OCI-LY7 (cell line): ENCODE measurements at regions not wholly inside any gene's neighbourhood (a gene's known extent, or its start where the extent isn't known, plus 50 kb on each side); places are given as distances from the start of the nearest gene placed in this dataset.

Experiments used
- BruUV-seq: library from RNA; stranded (reverse); fragments of 400-500 nt; replicated peaks from 2 replicates; lab custom pipeline; 2021; lab: Mats Ljungman, UMichigan
- CTCF ChIA-PET: fragments of 300-600 bp; sonication (Branson Sonifier 250); formaldehyde crosslinking; loops from one replicate; lab custom pipeline; 2022; ENCODE audit warnings: antibody characterized with exemption; ENCODE audit not compliant: unreplicated experiment; lab: Charles Lee
- POLR2A ChIA-PET: fragments of 300-600 bp; sonication (Branson Sonifier 250); formaldehyde crosslinking; loops from one replicate; lab custom pipeline; 2022; ENCODE audit warnings: antibody characterized with exemption; lab: Charles Lee
- DNase-seq: peaks from one replicate; pipeline ENCODE4 v3.0.0-alpha.2; 2015; ENCODE audit warnings: low spot score
- H2AFZ ChIP-seq: fragments of 200-600 bp; sonication (generic), shearing (Covaris generic); 2 replicates; pipeline ENCODE4 v1.6.1; 2014; ENCODE audit warnings: mild to moderate bottlenecking, antibody characterized with exemption, low read length, moderate library complexity
- H3K27ac ChIP-seq: fragments of 200-600 bp; sonication (generic); 2 replicates; pipeline ENCODE4 v1.5.1; 2014; ENCODE audit warnings: mixed run types, low read depth, mild to moderate bottlenecking, moderate library complexity, low read length, inconsistent platforms; ENCODE audit not compliant: poor library complexity, severe bottlenecking
- H3K36me3 ChIP-seq: fragments of 200-600 bp; sonication (generic); 2 replicates; pipeline ENCODE4 v1.6.1; 2014; ENCODE audit warnings: mild to moderate bottlenecking, antibody characterized with exemption, low read length, moderate library complexity, mixed read lengths; ENCODE audit not compliant: insufficient read depth
- H3K4me1 ChIP-seq: fragments of 200-600 bp; sonication (generic); 2 replicates; pipeline ENCODE4 v1.5.1; 2014; ENCODE audit warnings: mild to moderate bottlenecking, low read length; ENCODE audit not compliant: insufficient read depth, poor library complexity, severe bottlenecking
- H3K4me2 ChIP-seq: fragments of 200-600 bp; sonication (generic); 2 replicates; pipeline ENCODE4 v1.6.1; 2014; ENCODE audit warnings: mild to moderate bottlenecking, low read length
- H3K4me3 ChIP-seq: fragments of 200-600 bp; sonication (generic); 2 replicates; pipeline ENCODE4 v1.5.1; 2014; ENCODE audit warnings: mild to moderate bottlenecking, low read depth, low read length; ENCODE audit not compliant: poor library complexity, severe bottlenecking
- H3K79me2 ChIP-seq: fragments of 200-600 bp; sonication (generic); 2 replicates; pipeline ENCODE4 v1.6.1; 2016; ENCODE audit warnings: low read depth, mild to moderate bottlenecking, low read length, moderate library complexity, mixed read lengths; ENCODE audit not compliant: insufficient read depth
- H3K9me2 ChIP-seq: fragments of 200-600 bp; sonication (generic); 2 replicates; pipeline ENCODE4 v1.6.1; 2016; ENCODE audit warnings: mild to moderate bottlenecking, low read length, mixed read lengths; ENCODE audit not compliant: insufficient read depth
- H3K9me3 ChIP-seq: fragments of 200-600 bp; sonication (generic); 2 replicates; pipeline ENCODE4 v1.6.1; 2014; ENCODE audit warnings: mild to moderate bottlenecking, mixed run types, low read length, mixed read lengths
- H4K20me1 ChIP-seq: fragments of 200-600 bp; sonication (generic); 2 replicates; pipeline ENCODE4 v1.6.1; 2014; ENCODE audit warnings: mild to moderate bottlenecking, antibody characterized with exemption, low read length, moderate library complexity, mixed read lengths; ENCODE audit not compliant: insufficient read depth
- CTCF ChIP-seq: fragments of 200-600 bp; sonication (generic); conservative IDR thresholded peaks from 2 replicates; pipeline ENCODE4 v1.5.1; 2014; ENCODE audit warnings: mild to moderate bottlenecking, antibody characterized with exemption, low read length, moderate library complexity, mixed read lengths
- EZH2phosphoT487 ChIP-seq: fragments of 200-600 bp; sonication (generic); IDR thresholded peaks from 2 replicates; pipeline ENCODE4 v1.6.1; 2018; ENCODE audit warnings: low read depth, borderline replicate concordance, mild to moderate bottlenecking, mixed run types, antibody characterized with exemption, low read length, moderate library complexity, mixed read lengths
- intact Hi-C: fragments of 100-400 bp; cut with micrococcal nuclease; formaldehyde crosslinking; loops from one replicate; pipeline ENCODE4 v1.10.0; 2022; ENCODE audit not compliant: unreplicated experiment

GRCh38 chr6:48222241-48222640 is 111.2 kb upstream of the PTCHD4 start:
- ChIA-PET POLR2A (interaction anchor here (0.7 kb wide), 1 partner anchor 1456 kb away, joined by 4 read pairs; no protein-coding TSS in a partner anchor), CTCF (no interaction called here)
- TF ChIP-seq CTCF (no peak), EZH2phosphoT487 (no peak)
- no TSS peak for BruUV-seq
- H3K4me3 ChIP-seq = no peak overlapping the region
- H3K27ac ChIP-seq = no peak overlapping the region
- H3K9me3 ChIP-seq = no peaks in the 10 kb centered on the region
- H3K9me2 ChIP-seq = no peaks in the 10 kb centered on the region
- no peaks in the 10 kb centered on the region for H4K20me1 ChIP-seq
- no peak overlapping the region for H3K4me2 ChIP-seq
- H3K4me1 ChIP-seq = no peaks in the 10 kb centered on the region
- no peaks in the 10 kb centered on the region for H3K36me3 ChIP-seq
- no peaks in the 10 kb centered on the region for H3K79me2 ChIP-seq
- H2AFZ ChIP-seq = no peak overlapping the region
- no peak for DNase-seq
- intact Hi-C loops = no loop called here

DNA sequence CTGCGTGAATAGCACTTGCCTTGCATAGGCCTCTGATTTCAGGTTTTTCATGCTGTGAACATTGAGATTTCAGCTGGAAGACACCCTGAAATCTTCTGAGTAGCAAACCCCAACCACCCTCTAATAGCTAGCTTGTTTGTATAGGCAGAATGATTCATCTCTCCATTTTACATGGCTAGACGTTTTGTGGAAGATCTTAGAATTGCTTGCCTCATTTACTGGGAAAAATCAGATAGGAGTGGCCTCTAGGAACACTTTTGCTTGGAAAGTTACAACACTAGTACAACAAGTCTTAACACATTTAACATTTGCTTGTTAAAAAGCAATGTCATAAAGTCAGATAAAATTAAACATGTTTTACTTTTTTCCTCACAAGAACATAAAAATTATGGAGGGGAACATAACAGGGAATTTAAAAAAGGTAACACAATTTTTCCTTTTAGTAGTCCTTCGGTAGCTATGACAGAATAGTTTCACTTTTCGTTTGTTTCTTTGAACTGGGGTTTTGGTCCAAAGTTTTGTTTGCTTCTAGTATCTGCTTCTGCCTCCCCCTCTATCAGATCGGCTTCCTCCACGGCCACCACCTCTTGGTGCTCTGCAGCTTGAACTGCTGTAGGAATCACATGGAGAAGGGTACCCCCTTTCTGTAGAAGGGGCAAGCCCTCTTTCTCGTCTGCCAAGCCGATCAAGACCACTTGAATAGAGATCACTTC is 102.2 kb upstream of the PTCHD4 start:
- H2AFZ ChIP-seq = no peak overlapping the region
- no peaks in the 10 kb centered on the region for H3K36me3 ChIP-seq
- H4K20me1 ChIP-seq = no peaks in the 10 kb centered on the region
- intact Hi-C loops = no loop called here
- no peak overlapping the region for H3K4me3 ChIP-seq
- H3K9me2 ChIP-seq = no peaks in the 10 kb centered on the region
- no peaks in the 10 kb centered on the region for H3K9me3 ChIP-seq
- TF ChIP-seq CTCF (no peak), EZH2phosphoT487 (no peak)
- H3K4me2 ChIP-seq = no peak overlapping the region
- ChIA-PET POLR2A (no interaction called here), CTCF (no interaction called here)
- no peaks in the 10 kb centered on the region for H3K4me1 ChIP-seq
- DNase-seq = no peak
- no peak overlapping the region for H3K27ac ChIP-seq
- H3K79me2 ChIP-seq = no peaks in the 10 kb centered on the region
- no TSS peak for BruUV-seq

- Histone ChIP-seq H2AFZ (no peak overlapping the region), H3K4me3 (no peak overlapping the region), H4K20me1 (no peaks in the 10 kb centered on the region), H3K4me2 (no peak overlapping the region), H3K79me2 (no peaks in the 10 kb centered on the region), H3K4me1 (no peaks in the 10 kb centered on the region), H3K9me3 (no peaks in the 10 kb centered on the region), H3K27ac (no peak overlapping the region), H3K36me3 (no peaks in the 10 kb centered on the region), H3K9me2 (no peaks in the 10 kb centered on the region)
- intact Hi-C loops = no loop called here
- no TSS peak for BruUV-seq
- no peak for TF ChIP-seq CTCF
- TF ChIP-seq EZH2phosphoT487 = no peak
- ChIA-PET CTCF (no interaction called here), POLR2A (interaction anchor here (0.6 to 0.9 kb wide), 2 partner anchors 15 to 775 kb away, joined by 3 read pairs; no protein-coding TSS in a partner anchor)
- DNase-seq = no peak
Measured at GRCh38 chr6:48212501-48212900, 101.5 kb upstream of the PTCHD4 start.
